ENCODE measurements at regions not wholly inside any gene's neighbourhood (a gene's known extent, or its start where the extent isn't known, plus 50 kb on each side); places are given as distances from the start of the nearest gene placed in this dataset.

GRCh38 chr12:19890024-19890423, 450.7 kb downstream of the AEBP2 start:
- TF ChIP-seq CTCF (IDR thresholded peaks at IDR 0.05; ENCODE audit: low read depth, low read length, poor library complexity, severe bottlenecking): no peak
- no peak for TF ChIP-seq EZH2phosphoT487 (IDR thresholded peaks at IDR 0.05; ENCODE audit: borderline replicate concordance, low read length)
